ENCODE measurements at regions not wholly inside any gene's neighbourhood (a gene's known extent, or its start where the extent isn't known, plus 50 kb on each side); places are given as distances from the start of the nearest gene placed in this dataset.

- H3K4me3 ChIP-seq (ENCODE audit: control insufficient read depth, low read depth, low read length), result no peak overlapping the region
- TF ChIP-seq CTCF (IDR thresholded peaks at IDR 0.05; ENCODE audit: control insufficient read depth, insufficient read depth, low read depth, low read length, missing control alignments), result no peak
- no peak for DNase-seq (ENCODE audit: low read depth)
Observed at GRCh38 chr2:34001557-34001956, 402.5 kb upstream of the FAM98A start.

- DNase-seq (ENCODE audit: low read depth), result no peak
- H3K4me3 ChIP-seq (ENCODE audit: control insufficient read depth, low read depth, low read length), result no peak overlapping the region
- no peak for TF ChIP-seq CTCF (IDR thresholded peaks at IDR 0.05; ENCODE audit: control insufficient read depth, insufficient read depth, low read depth, low read length, missing control alignments)
Observed at GRCh38 chr2:33984131-33984530, 385.0 kb upstream of the FAM98A start.

- no peak for DNase-seq (ENCODE audit: low read depth)
- no peak for TF ChIP-seq CTCF (IDR thresholded peaks at IDR 0.05; ENCODE audit: control insufficient read depth, insufficient read depth, low read depth, low read length, missing control alignments)
- H3K4me3 ChIP-seq (ENCODE audit: control insufficient read depth, low read depth, low read length), result no peak overlapping the region
Observed at GRCh38 chr2:33978471-33978870, 379.4 kb upstream of the FAM98A start.

GRCh38 chr2:33975498-33975897, 376.4 kb upstream of the FAM98A start:
- H3K4me3 ChIP-seq (ENCODE audit: control insufficient read depth, low read depth, low read length), result no peak overlapping the region
- no peak for TF ChIP-seq CTCF (IDR thresholded peaks at IDR 0.05; ENCODE audit: control insufficient read depth, insufficient read depth, low read depth, low read length, missing control alignments)
- no peak for DNase-seq (ENCODE audit: low read depth)

GRCh38 chr2:33967103-33967502, 368.0 kb upstream of the FAM98A start:
- DNase-seq (ENCODE audit: low read depth), result no peak
- H3K4me3 ChIP-seq (ENCODE audit: control insufficient read depth, low read depth, low read length), result no peak overlapping the region
- TF ChIP-seq CTCF (IDR thresholded peaks at IDR 0.05; ENCODE audit: control insufficient read depth, insufficient read depth, low read depth, low read length, missing control alignments), result no peak

- TF ChIP-seq CTCF (IDR thresholded peaks at IDR 0.05; ENCODE audit: control insufficient read depth, insufficient read depth, low read depth, low read length, missing control alignments), result no peak
- no peak overlapping the region for H3K4me3 ChIP-seq (ENCODE audit: control insufficient read depth, low read depth, low read length)
- no peak for DNase-seq (ENCODE audit: low read depth)
Observed at GRCh38 chr2:33958591-33958990, 359.5 kb upstream of the FAM98A start.

- no peak for TF ChIP-seq CTCF (IDR thresholded peaks at IDR 0.05; ENCODE audit: control insufficient read depth, insufficient read depth, low read depth, low read length, missing control alignments)
- H3K4me3 ChIP-seq (ENCODE audit: control insufficient read depth, low read depth, low read length), result no peak overlapping the region
- DNase-seq (ENCODE audit: low read depth), result no peak
Observed at GRCh38 chr2:33949371-33949770, 350.3 kb upstream of the FAM98A start.
